Frontal cortex (tissue), 3 donors: ENCODE measurements at regions not wholly inside any gene's neighbourhood (a gene's known extent, or its start where the extent isn't known, plus 50 kb on each side); places are given as distances from the start of the nearest gene placed in this dataset.
"Not testable (repeated sequence)": the region's sequence is repeated elsewhere in the genome, so short reads cannot be mapped to it uniquely, and the experiment has no call there.

Source experiments
- DNase-seq, 2 donors: peaks; one replicate each; pipeline ENCODE4 v3.0.0; 2012; ENCODE audit warnings: low spot score in 2 of 2
- FAIRE-seq: peaks from 2 replicates; lab custom pipeline; 2012; peaks lifted over from hg19 to GRCh38; lab: Jason Lieb, UNC
- donor health status: control.
- donor health status: control.
- donor health status: control.

- DNase-seq: no peak
- no peak for FAIRE-seq
These were observed 178.3 kb upstream of the SERPINE2 start for GRCh38 chr2:224217233-224217961.

- DNase-seq, FAIRE-seq: not testable (repeated sequence)
These were observed 176.5 kb upstream of the SERPINE2 start for GRCh38 chr2:224215611-224216010.

- no peak for DNase-seq
- FAIRE-seq: no peak
These were observed 174.3 kb upstream of the SERPINE2 start for GRCh38 chr2:224213396-224213795.

- no peak for DNase-seq
- no peak for FAIRE-seq
These were observed 172.7 kb upstream of the SERPINE2 start for GRCh38 chr2:224211791-224212190.

GRCh38 chr2:224211181-224211480 is 172.0 kb upstream of the SERPINE2 start:
- FAIRE-seq (no peak), DNase-seq (no peak)

GRCh38 chr2:224210286-224211180 is 171.4 kb upstream of the SERPINE2 start:
- no peak for FAIRE-seq

GRCh38 chr2:224209555-224210285 is 170.6 kb upstream of the SERPINE2 start:
- no peak for FAIRE-seq
- DNase-seq: no peak

More at GRCh38 chr2:224210286-224211180, 171.4 kb upstream of the SERPINE2 start:
- no peak for DNase-seq

- FAIRE-seq: no peak
- no peak for DNase-seq
These were observed 169.4 kb upstream of the SERPINE2 start for GRCh38 chr2:224208443-224208842.

- DNase-seq: no peak
- FAIRE-seq: no peak
These were observed 168.9 kb upstream of the SERPINE2 start for GRCh38 chr2:224208007-224208406.

GRCh38 chr2:224206816-224207215 is 167.7 kb upstream of the SERPINE2 start:
- FAIRE-seq (no peak), DNase-seq (no peak)

- DNase-seq (no peak), FAIRE-seq (no peak)
These were observed 163.3 kb upstream of the SERPINE2 start for GRCh38 chr2:224202281-224202865.

- FAIRE-seq (no peak), DNase-seq (no peak)
These were observed 159.3 kb upstream of the SERPINE2 start for GRCh38 chr2:224198436-224198835.

GRCh38 chr2:224196810-224197209 is 157.7 kb upstream of the SERPINE2 start:
- FAIRE-seq: no peak
- no peak for DNase-seq

GRCh38 chr2:224195925-224196571 is 157.0 kb upstream of the SERPINE2 start:
- FAIRE-seq: peak; percentile 77

GRCh38 chr2:224194161-224194560 is 155.1 kb upstream of the SERPINE2 start:
- DNase-seq (no peak), FAIRE-seq (no peak)

More at GRCh38 chr2:224195925-224196571, 157.0 kb upstream of the SERPINE2 start:
- DNase-seq: peak in 1 of 2 donors; percentile 30

GRCh38 chr2:224191465-224191864 is 152.4 kb upstream of the SERPINE2 start:
- FAIRE-seq (no peak), DNase-seq (no peak)

- DNase-seq (no peak), FAIRE-seq (no peak)
These were observed 151.8 kb upstream of the SERPINE2 start for GRCh38 chr2:224190936-224191270.

GRCh38 chr2:224190234-224190935 is 151.3 kb upstream of the SERPINE2 start:
- DNase-seq: no peak
- FAIRE-seq: no peak

- FAIRE-seq: no peak
- DNase-seq: no peak
These were observed 148.1 kb upstream of the SERPINE2 start for GRCh38 chr2:224187220-224187619.
